HepG2 (cell line): ENCODE measurements at regions not wholly inside any gene's neighbourhood (a gene's known extent, or its start where the extent isn't known, plus 50 kb on each side); places are given as distances from the start of the nearest gene placed in this dataset.

Experiments used
- ATAC-seq: fragments of 200-7000 bp; cut with Tn5 transposase; 3 replicates; pipeline ENCODE4 v1.9.1; 2020; ENCODE audit warnings: mild to moderate bottlenecking, moderate library complexity
- BruUV-seq: library from RNA; stranded (reverse); fragments of 400-500 nt; replicated peaks from 2 replicates; lab custom pipeline; 2021; lab: Mats Ljungman, UMichigan
- CTCF ChIA-PET: fragments of 300-600 bp; formaldehyde crosslinking; extraction: SDS; loops from one replicate; lab custom pipeline; 2021; ENCODE audit warnings: low total read pairs, inconsistent platforms, low intra/inter-chr PET ratio; lab: Yijun Ruan, JAX
- POLR2A ChIA-PET: fragments of 350-600 bp; sonication (Branson Sonifier 250); formaldehyde crosslinking; loops from one replicate; lab custom pipeline; 2020; ENCODE audit warnings: antibody characterized with exemption, inconsistent platforms; lab: Yijun Ruan, JAX
- DNase-seq: peaks from one replicate; pipeline ENCODE4 v3.0.0-alpha.2; 2015; ENCODE audit warnings: low spot score
- FAIRE-seq: peaks from 3 replicates; lab custom pipeline; 2011; peaks lifted over from hg19 to GRCh38; lab: Jason Lieb, UNC
- H2AFZ ChIP-seq: one replicate; pipeline ENCODE4 v1.6.1; 2011; ENCODE audit warnings: low read length, inconsistent platforms
- H3K27ac ChIP-seq: fragments of 300-600 bp; 3 replicates; pipeline ENCODE4 v1.8.0; 2011; ENCODE audit warnings: mixed run types, mild to moderate bottlenecking, mixed read lengths, low read length, inconsistent platforms; ENCODE audit not compliant: insufficient read depth; ENCODE audit errors: extremely low read length
- H3K27me3 ChIP-seq, 2 experiments: fragments of 200-600 bp in 1 of 2; 2 replicates in 1 of 2; 3 replicates in 1 of 2; pipeline versions ENCODE4 v1.6.0 to v1.8.0; 2011; ENCODE audit warnings: low read length in 2 of 2, mild to moderate bottlenecking in 2 of 2, moderate library complexity in 2 of 2, inconsistent platforms in 1 of 2; ENCODE audit not compliant: insufficient read depth in 2 of 2, control insufficient read depth in 1 of 2
- H3K36me3 ChIP-seq, 2 experiments: fragments of 200-600 bp in 1 of 2; replicated peaks in 1 of 2; 2 replicates in 1 of 2; 3 replicates in 1 of 2; pipeline versions ENCODE4 v1.5.1 to v1.8.0; 2011; ENCODE audit warnings: low read length in 2 of 2, inconsistent platforms in 1 of 2; ENCODE audit not compliant: insufficient read depth in 2 of 2, control insufficient read depth in 1 of 2
- H3K4me1 ChIP-seq: 2 replicates; pipeline ENCODE4 v1.5.1; 2012; ENCODE audit warnings: low read length, inconsistent platforms; ENCODE audit not compliant: insufficient read depth
- H3K4me2 ChIP-seq: 2 replicates; pipeline ENCODE4 v1.6.0; 2011; ENCODE audit warnings: low read depth, low read length, inconsistent platforms
- H3K4me3 ChIP-seq, 3 experiments: fragments of 200-600 bp in 1 of 3; sonication (generic), shearing (Covaris generic) in 1 of 3; replicated peaks in 1 of 3; 2 replicates each; pipeline ENCODE4 v1.5.1; 2011 to 2016; ENCODE audit warnings: low read length in 3 of 3, inconsistent platforms in 2 of 3, low read depth in 2 of 3, mild to moderate bottlenecking in 2 of 3, control low read depth in 1 of 3, mixed read lengths in 1 of 3; ENCODE audit not compliant: insufficient read depth in 1 of 3
- H3K79me2 ChIP-seq: one replicate; pipeline ENCODE4 v1.6.1; 2011; ENCODE audit warnings: low read length, inconsistent platforms; ENCODE audit not compliant: insufficient read depth
- H3K9ac ChIP-seq: 2 replicates; pipeline ENCODE4 v1.6.0; 2011; ENCODE audit warnings: mild to moderate bottlenecking, low read depth, low read length, inconsistent platforms; ENCODE audit not compliant: insufficient read depth
- H3K9me3 ChIP-seq: 2 replicates; pipeline ENCODE4 v1.5.1; 2012; ENCODE audit warnings: mild to moderate bottlenecking, low read length
- H4K20me1 ChIP-seq: 2 replicates; pipeline ENCODE4 v1.6.0; 2011; ENCODE audit warnings: inconsistent platforms, mild to moderate bottlenecking, low read length, moderate library complexity; ENCODE audit not compliant: insufficient read depth
- EZH2 ChIP-seq: conservative IDR thresholded peaks from 2 replicates; pipeline ENCODE4 v1.6.1; 2012; ENCODE audit warnings: mild to moderate bottlenecking, low read depth, low read length, moderate library complexity
- JUND ChIP-seq: sonication (generic); formaldehyde crosslinking; IDR thresholded peaks from 2 replicates; pipeline ENCODE4 v1.8.0; 2022; ENCODE audit warnings: mild to moderate bottlenecking, missing genetic modification reagents
- SAFB2 ChIP-seq: sonication (generic); formaldehyde crosslinking; IDR thresholded peaks from 2 replicates; pipeline ENCODE4 v1.5.1; 2020; ENCODE audit warnings: missing genetic modification reagents, low read depth, mild to moderate bottlenecking, borderline replicate concordance
- SOX6 ChIP-seq, 2 experiments: fragments of 450-650 bp in 1 of 2; sonication (generic) in 1 of 2; formaldehyde crosslinking in 1 of 2; IDR thresholded peaks; 2 replicates each; pipeline versions ENCODE4 v1.4.0 to v1.6.1; 2017 to 2020; ENCODE audit warnings: antibody characterized with exemption in 1 of 2, mild to moderate bottlenecking in 1 of 2, missing genetic modification reagents in 1 of 2
- TMF1 ChIP-seq: sonication (generic); formaldehyde crosslinking; IDR thresholded peaks from 2 replicates; pipeline ENCODE4 v1.8.1; 2022; ENCODE audit warnings: low read depth, missing genetic modification reagents
- ZMYM4 ChIP-seq: sonication (generic); formaldehyde crosslinking; IDR thresholded peaks from 2 replicates; pipeline ENCODE4 v1.8.1; 2023; ENCODE audit warnings: mild to moderate bottlenecking, missing genetic modification reagents
- ZNF547 ChIP-seq: sonication (generic); formaldehyde crosslinking; IDR thresholded peaks from 2 replicates; pipeline ENCODE4 v1.5.1; 2020; ENCODE audit warnings: mild to moderate bottlenecking, missing genetic modification reagents
- ZNF83 ChIP-seq: sonication (generic); formaldehyde crosslinking; IDR thresholded peaks from 2 replicates; pipeline ENCODE4 v1.4.0; 2020; ENCODE audit warnings: missing genetic modification reagents, mild to moderate bottlenecking, borderline replicate concordance
- WGBS: methylation state at CpG from one replicate; pipeline ENCODE4 v1.1.6; 2017; ENCODE audit warnings: low lambda C conversion rate; 5-methylcytosine and 5-hydroxymethylcytosine counted together
- in situ Hi-C: cut with HindIII; loops from 2 replicates; pipeline ENCODE4 v1.10.0; 2017; ENCODE audit warnings: low pct_unique_long_range_greater_than_20kb; ENCODE audit not compliant: extremely low pct_ligation_motif_present
- intact Hi-C: fragments of 100-400 bp; cut with micrococcal nuclease; formaldehyde crosslinking; loops from one replicate; pipeline ENCODE4 v1.10.0; 2022; ENCODE audit not compliant: unreplicated experiment
- TF ChIP-seq, protein P1 (sequence below): sonication (generic); formaldehyde crosslinking; IDR thresholded peaks from 2 replicates; pipeline ENCODE4 v1.8.0; 2022; ENCODE audit warnings: missing genetic modification reagents, mild to moderate bottlenecking, inconsistent platforms, borderline replicate concordance
- TF ChIP-seq, protein P2 (sequence below): sonication (generic); formaldehyde crosslinking; IDR thresholded peaks from 2 replicates; pipeline ENCODE4 v1.8.0; 2022; ENCODE audit warnings: mild to moderate bottlenecking, missing genetic modification reagents, moderate library complexity
- TF ChIP-seq, protein P3 (sequence below): sonication (generic); formaldehyde crosslinking; IDR thresholded peaks from 2 replicates; pipeline ENCODE4 v1.8.0; 2022; ENCODE audit warnings: mild to moderate bottlenecking, missing genetic modification reagents, moderate library complexity
- TF ChIP-seq, protein P4 (sequence below): IDR thresholded peaks from 2 replicates; pipeline ENCODE4 v1.6.1; 2016; ENCODE audit warnings: low read depth
- TF ChIP-seq, protein P5 (sequence below): sonication (generic); formaldehyde crosslinking; IDR thresholded peaks from 2 replicates; pipeline ENCODE4 v1.8.0; 2022; ENCODE audit warnings: mild to moderate bottlenecking, missing genetic modification reagents, borderline replicate concordance

DNA sequence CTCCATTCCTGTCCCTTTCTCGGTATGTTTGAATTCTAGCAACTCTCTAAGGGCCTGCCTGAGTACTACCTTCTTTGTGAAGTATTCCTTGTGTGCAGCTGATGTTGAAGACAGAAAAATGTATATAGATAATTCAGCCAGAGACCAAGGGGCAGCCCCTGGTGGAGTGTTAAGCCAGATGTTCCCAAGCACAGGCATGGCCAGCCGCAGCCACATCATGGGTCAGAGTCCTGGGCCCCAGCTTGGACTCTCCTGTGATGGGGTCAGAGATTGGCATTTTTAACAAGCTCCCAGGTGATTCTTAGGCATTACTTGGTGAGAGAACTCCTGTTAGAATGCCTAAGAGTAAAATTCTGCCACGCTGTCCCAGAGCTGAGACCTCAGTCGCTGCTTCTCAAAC, 100.8 kb downstream of the IRF8 start (continued):
- TF ChIP-seq ZNF83 (CRISPR knock-in tag): no peak
- TF ChIP-seq SAFB2: no peak
- no peak for TF ChIP-seq EZH2
- TF ChIP-seq, protein P1, sequence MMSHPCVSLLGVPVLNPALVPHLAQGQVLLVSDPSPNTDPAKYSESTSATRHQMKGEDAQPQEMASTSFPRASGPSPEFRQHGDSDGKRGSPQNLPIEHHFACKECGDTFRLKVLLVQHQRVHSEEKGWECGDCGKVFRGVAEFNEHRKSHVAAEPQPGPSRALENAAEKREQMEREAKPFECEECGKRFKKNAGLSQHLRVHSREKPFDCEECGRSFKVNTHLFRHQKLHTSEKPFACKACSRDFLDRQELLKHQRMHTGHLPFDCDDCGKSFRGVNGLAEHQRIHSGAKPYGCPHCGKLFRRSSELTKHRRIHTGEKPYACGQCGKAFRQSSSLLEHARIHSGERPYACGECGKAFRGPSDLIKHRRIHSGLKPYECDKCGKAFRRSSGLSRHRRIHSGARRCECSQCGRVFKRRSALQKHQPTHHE (CRISPR knock-in tag): no peak
- TF ChIP-seq, protein P2, sequence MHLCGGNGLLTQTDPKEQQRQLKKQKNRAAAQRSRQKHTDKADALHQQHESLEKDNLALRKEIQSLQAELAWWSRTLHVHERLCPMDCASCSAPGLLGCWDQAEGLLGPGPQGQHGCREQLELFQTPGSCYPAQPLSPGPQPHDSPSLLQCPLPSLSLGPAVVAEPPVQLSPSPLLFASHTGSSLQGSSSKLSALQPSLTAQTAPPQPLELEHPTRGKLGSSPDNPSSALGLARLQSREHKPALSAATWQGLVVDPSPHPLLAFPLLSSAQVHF (CRISPR knock-in tag): no peak
- no peak for TF ChIP-seq ZNF547 (CRISPR knock-in tag)

DNA sequence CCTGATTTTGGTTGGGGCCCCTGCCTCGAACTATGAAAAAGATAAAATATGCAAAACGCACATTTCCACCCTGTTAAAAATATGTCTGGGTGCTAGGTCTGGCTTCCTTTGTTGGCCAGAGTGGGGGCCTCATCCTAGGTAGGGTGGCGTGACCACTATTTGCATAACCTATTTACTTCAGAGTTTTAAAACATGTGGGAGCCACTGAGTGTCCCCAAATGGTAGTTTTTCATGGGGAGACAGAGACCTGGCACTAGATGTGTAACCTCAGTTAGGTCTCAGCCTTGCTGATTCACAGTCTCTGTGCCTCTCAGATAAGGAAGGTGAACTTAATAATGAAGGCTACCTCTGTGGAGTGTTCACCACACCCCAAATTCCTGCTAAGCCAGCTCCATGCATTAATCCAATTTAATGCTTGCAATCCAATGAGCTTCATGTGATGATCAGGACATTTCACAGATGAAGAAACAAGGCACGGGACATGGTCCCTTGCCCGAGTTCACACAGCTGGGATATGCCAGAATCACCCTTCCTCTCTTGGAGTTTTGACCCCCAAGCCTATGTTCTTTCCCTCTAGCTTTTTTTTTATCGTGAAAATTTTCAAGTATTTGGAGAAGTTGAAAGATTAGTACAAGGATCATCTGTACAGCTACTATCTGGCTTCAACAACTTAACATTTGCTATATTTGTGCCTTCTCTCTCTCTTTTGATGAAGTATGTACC, 103.4 kb downstream of the IRF8 start:
- no peaks in the 10 kb centered on the region for H3K4me1 ChIP-seq
- in situ Hi-C loops: no loop called here
- no peak overlapping the region for H3K9ac ChIP-seq
- ATAC-seq: no peak
- H4K20me1 ChIP-seq: no peaks in the 10 kb centered on the region
- H3K4me2 ChIP-seq: no peak overlapping the region
- CTCF ChIA-PET: no interaction called here
- peaks cover 6 to 29% of the 10 kb centered on the region in 2 experiments; a peak in 3 of 5 replicates for H3K27me3 ChIP-seq
- H3K79me2 ChIP-seq: no peaks in the 10 kb centered on the region
- intact Hi-C loops: no loop called here
- 3% methylated on average over 6 of the region's 6 CpGs for WGBS
- no peak overlapping the region for H3K4me3 ChIP-seq
- H2AFZ ChIP-seq: no peak overlapping the region
- FAIRE-seq: no peak
- no peak for DNase-seq
- H3K9me3 ChIP-seq: no peaks in the 10 kb centered on the region
- POLR2A ChIA-PET: no interaction called here
- H3K27ac ChIP-seq: no peak overlapping the region
- H3K36me3 ChIP-seq: no peaks in the 10 kb centered on the region
- BruUV-seq: no TSS peak
- TF ChIP-seq, protein P3, sequence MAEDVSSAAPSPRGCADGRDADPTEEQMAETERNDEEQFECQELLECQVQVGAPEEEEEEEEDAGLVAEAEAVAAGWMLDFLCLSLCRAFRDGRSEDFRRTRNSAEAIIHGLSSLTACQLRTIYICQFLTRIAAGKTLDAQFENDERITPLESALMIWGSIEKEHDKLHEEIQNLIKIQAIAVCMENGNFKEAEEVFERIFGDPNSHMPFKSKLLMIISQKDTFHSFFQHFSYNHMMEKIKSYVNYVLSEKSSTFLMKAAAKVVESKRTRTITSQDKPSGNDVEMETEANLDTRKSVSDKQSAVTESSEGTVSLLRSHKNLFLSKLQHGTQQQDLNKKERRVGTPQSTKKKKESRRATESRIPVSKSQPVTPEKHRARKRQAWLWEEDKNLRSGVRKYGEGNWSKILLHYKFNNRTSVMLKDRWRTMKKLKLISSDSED (CRISPR knock-in tag): no peak
- no peak for TF ChIP-seq TMF1
- TF ChIP-seq, protein P4, sequence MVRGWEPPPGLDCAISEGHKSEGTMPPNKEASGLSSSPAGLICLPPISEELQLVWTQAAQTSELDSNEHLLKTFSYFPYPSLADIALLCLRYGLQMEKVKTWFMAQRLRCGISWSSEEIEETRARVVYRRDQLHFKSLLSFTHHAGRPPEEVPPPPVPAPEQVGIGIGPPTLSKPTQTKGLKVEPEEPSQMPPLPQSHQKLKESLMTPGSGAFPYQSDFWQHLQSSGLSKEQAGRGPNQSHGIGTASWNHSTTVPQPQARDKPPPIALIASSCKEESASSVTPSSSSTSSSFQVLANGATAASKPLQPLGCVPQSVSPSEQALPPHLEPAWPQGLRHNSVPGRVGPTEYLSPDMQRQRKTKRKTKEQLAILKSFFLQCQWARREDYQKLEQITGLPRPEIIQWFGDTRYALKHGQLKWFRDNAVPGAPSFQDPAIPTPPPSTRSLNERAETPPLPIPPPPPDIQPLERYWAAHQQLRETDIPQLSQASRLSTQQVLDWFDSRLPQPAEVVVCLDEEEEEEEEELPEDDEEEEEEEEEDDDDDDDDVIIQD: no peak
- no peak for TF ChIP-seq SOX6 (IDR thresholded peaks at IDR 0.05)
- no peak for TF ChIP-seq SOX6 (CRISPR knock-in tag; IDR thresholded peaks at IDR 0.05)
- TF ChIP-seq ZMYM4 (CRISPR knock-in tag): no peak
- TF ChIP-seq, protein P5, sequence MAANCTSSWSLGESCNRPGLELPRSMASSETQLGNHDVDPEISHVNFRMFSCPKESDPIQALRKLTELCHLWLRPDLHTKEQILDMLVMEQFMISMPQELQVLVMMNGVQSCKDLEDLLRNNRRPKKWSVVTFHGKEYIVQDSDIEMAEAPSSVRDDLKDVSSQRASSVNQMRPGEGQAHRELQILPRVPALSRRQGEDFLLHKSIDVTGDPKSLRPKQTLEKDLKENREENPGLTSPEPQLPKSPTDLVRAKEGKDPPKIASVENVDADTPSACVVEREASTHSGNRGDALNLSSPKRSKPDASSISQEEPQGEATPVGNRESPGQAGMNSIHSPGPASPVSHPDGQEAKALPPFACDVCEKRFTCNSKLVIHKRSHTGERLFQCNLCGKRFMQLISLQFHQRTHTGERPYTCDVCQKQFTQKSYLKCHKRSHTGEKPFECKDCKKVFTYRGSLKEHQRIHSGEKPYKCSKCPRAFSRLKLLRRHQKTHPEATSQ (CRISPR knock-in tag): no peak
- no peak for TF ChIP-seq JUND (CRISPR knock-in tag)
